ENCODE measurements at regions not wholly inside any gene's neighbourhood (a gene's known extent, or its start where the extent isn't known, plus 50 kb on each side); places are given as distances from the start of the nearest gene placed in this dataset.

DNA sequence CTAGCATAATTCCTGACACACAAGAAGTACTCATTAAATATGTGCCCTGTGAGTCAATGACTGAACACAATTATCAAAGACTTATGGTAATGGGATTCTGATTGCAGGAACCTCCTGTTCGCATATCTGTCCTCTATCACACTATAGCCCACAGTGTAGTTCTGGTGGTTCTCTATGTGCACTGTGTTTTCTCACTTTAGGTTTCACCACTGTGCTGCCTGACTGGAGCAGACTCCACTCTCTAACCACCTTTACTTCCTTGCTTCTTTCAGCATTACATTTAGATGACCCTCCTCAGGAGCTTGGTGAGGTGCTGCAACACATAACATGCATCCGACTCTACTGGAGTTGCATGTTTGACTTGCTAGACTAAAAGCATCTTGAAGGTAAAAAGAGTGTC is 777.1 kb downstream of the SQOR start:
- no peaks in the 10 kb centered on the region for H3K9me3 Mint-ChIP-seq
- peaks cover 11% of the 10 kb centered on the region for H3K4me1 Mint-ChIP-seq
- TF ChIP-seq, protein P1, sequence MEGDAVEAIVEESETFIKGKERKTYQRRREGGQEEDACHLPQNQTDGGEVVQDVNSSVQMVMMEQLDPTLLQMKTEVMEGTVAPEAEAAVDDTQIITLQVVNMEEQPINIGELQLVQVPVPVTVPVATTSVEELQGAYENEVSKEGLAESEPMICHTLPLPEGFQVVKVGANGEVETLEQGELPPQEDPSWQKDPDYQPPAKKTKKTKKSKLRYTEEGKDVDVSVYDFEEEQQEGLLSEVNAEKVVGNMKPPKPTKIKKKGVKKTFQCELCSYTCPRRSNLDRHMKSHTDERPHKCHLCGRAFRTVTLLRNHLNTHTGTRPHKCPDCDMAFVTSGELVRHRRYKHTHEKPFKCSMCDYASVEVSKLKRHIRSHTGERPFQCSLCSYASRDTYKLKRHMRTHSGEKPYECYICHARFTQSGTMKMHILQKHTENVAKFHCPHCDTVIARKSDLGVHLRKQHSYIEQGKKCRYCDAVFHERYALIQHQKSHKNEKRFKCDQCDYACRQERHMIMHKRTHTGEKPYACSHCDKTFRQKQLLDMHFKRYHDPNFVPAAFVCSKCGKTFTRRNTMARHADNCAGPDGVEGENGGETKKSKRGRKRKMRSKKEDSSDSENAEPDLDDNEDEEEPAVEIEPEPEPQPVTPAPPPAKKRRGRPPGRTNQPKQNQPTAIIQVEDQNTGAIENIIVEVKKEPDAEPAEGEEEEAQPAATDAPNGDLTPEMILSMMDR (IDR thresholded peaks at IDR 0.05) = no peak
- peak overlapping the region; percentile 1 for H3K27ac Mint-ChIP-seq
- H3K27me3 Mint-ChIP-seq (ENCODE audit: low read depth, poor library complexity) = peaks cover 4% of the 10 kb centered on the region
- no peaks in the 10 kb centered on the region for H3K36me3 Mint-ChIP-seq (ENCODE audit: low read depth)
- DNase-seq = no peak
- H3K4me3 Mint-ChIP-seq = no peak overlapping the region

DNA sequence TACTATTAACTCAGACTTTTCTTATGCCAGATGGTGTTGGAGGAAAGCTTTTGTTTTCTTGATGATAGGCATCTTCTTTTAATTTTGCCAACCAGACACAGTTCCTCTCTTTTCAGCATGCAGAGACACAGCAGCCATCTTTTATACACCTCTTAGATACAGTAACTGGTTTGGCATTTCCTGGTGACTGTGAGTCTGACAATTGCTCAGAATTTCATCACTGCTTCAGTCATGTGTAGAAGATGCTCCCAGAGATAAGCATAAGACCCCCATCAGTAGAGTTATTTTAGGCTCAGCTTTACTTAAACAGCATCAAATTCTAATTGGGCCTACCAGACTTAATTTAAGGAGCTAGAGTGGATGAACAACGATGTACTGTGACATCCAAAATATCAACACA is 779.0 kb downstream of the SQOR start:
- Mint-ChIP-seq H3K4me3 (no peak overlapping the region), H3K9me3 (no peaks in the 10 kb centered on the region), H3K36me3 (ENCODE audit: low read depth) (no peaks in the 10 kb centered on the region), H3K27ac (no peak overlapping the region), H3K4me1 (peaks cover 11% of the 10 kb centered on the region), H3K27me3 (ENCODE audit: low read depth, poor library complexity) (peaks cover 4% of the 10 kb centered on the region)
- TF ChIP-seq, protein P1 (IDR thresholded peaks at IDR 0.05) = no peak
- DNase-seq = no peak

DNA sequence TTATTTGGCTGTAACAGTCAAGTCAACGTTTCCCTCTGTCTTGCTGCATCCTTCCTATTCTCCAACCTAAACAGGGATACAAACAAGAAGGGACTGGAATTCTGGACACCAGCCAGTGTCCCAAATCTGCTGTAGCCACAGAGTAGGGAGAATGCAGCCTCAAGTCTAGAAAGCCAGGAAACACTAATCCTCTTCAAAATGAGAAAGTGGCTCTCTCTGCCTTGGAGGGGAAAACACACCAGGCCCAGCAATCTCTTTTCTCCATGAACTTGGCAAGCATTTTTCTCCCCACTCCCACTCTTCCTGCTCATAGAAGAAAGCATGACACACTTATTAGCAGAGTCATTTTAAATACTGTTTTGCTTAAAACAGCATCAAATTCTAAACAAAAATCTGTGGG is 781.7 kb downstream of the SQOR start:
- Mint-ChIP-seq H3K36me3 (ENCODE audit: low read depth) (no peaks in the 10 kb centered on the region), H3K27me3 (ENCODE audit: low read depth, poor library complexity) (peaks cover 4% of the 10 kb centered on the region), H3K4me3 (no peak overlapping the region), H3K27ac (peak overlapping the region; percentile 30), H3K4me1 (peaks cover 11% of the 10 kb centered on the region), H3K9me3 (no peaks in the 10 kb centered on the region)
- TF ChIP-seq, protein P1 (IDR thresholded peaks at IDR 0.05) = no peak
- no peak for DNase-seq

DNA sequence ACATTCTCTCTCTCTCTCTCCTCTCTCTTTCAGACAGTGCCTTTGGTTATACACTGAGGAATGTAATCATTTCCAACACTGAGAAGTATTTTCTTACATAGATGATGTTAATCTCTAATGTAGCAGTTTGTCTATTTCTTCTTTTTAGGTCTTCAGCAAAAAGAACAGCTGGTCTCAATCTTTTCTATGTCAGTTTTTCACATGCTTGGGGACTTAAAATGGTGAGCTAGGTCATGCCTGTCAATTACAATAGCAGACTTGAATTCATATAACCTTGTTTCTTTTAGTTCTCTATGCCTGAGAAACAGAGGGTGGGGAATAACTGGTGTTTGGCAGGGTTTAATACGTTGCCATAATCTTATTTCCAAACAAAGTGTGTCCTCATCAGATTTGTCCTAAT is 786.2 kb downstream of the SQOR start:
- Mint-ChIP-seq H3K36me3 (ENCODE audit: low read depth) (peaks cover 4% of the 10 kb centered on the region), H3K4me3 (no peak overlapping the region), H3K4me1 (peaks cover 4% of the 10 kb centered on the region), H3K27ac (no peak overlapping the region), H3K9me3 (peaks cover 21% of the 10 kb centered on the region), H3K27me3 (ENCODE audit: low read depth, poor library complexity) (no peaks in the 10 kb centered on the region)
- no peak for DNase-seq
- TF ChIP-seq, protein P1 (IDR thresholded peaks at IDR 0.05) = no peak

DNA sequence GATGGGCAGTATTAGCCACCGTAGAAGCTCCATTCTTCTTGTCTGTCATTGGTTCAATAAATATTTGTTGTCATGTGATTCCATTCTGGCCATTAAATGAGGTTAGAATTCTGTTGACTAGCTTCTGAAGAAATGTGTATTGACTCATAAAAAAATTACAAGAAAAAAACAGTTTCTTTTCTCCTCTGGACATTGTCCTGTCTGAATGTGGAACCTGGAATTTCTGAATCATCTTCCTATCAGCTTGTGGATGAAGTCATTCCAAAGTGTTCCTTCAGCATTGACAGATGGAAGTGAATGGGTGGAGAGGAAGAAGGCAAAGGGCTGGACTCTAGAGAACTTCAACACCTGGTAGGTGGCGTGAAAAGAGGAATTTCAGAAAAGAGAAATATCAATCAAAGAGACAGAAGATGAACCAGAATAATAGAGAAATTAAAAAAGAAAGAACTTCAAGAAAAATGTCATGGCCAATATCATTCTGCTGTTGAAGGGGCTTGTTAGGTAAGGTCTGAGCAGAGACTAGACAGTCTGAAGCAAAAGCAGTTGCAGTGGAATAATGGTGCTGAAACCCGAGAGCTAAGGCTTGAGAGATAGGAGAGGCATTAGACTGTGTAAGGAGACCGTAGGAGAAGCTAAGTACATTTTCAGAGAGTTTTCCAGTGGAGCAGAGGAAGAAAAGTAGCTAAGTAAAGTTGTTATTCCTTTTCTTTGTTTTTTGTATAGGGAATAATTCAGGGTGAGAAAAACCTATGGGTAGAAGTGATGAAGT is 806.6 kb downstream of the SQOR start:
- Mint-ChIP-seq H3K4me3 (peak overlapping the region; percentile 17), H3K27ac (peak overlapping the region; percentile 6), H3K27me3 (ENCODE audit: low read depth, poor library complexity) (peaks cover 3% of the 10 kb centered on the region), H3K36me3 (ENCODE audit: low read depth) (no peaks in the 10 kb centered on the region), H3K4me1 (peaks cover 24% of the 10 kb centered on the region), H3K9me3 (peaks cover 12% of the 10 kb centered on the region)
- TF ChIP-seq, protein P1 (IDR thresholded peaks at IDR 0.05) = no peak
- DNase-seq = no peak

DNA sequence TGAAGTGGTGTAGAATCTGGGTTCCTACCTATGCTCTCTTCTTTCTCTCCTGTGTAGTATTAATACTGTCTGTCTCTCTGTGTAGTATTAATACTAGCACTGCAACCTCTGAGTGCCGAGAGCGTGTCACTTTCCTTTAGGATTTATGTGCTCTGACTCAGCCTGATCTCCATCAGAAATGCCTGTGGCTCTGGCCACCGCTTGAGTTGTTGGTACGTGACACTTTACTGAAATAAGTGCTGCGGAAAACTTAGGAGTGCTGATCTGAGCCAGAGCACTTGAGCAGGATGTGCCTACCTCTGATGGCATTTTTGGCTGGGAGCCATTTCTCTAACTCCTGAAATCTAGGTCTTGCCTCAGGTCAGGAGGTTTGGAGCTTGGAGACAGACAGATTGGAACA is 807.4 kb downstream of the SQOR start:
- TF ChIP-seq, protein P1 (IDR thresholded peaks at IDR 0.05) = no peak
- Mint-ChIP-seq H3K36me3 (ENCODE audit: low read depth) (no peaks in the 10 kb centered on the region), H3K4me1 (peaks cover 24% of the 10 kb centered on the region), H3K4me3 (no peak overlapping the region), H3K27ac (peak overlapping the region; percentile 57), H3K9me3 (peaks cover 12% of the 10 kb centered on the region), H3K27me3 (ENCODE audit: low read depth, poor library complexity) (peaks cover 3% of the 10 kb centered on the region)
- DNase-seq = peak; percentile 10

Measured in nephron progenitor cell (in vitro differentiated cells).